Parathyroid adenoma (tissue), 2 donors: ENCODE measurements at regions not wholly inside any gene's neighbourhood (a gene's known extent, or its start where the extent isn't known, plus 50 kb on each side); places are given as distances from the start of the nearest gene placed in this dataset.

Source experiments
- H2AFZ ChIP-seq: fragments of 300-600 bp; sonication (generic); one replicate; pipeline ENCODE4 v1.7.0; 2017; ENCODE audit warnings: antibody characterized with exemption, mild to moderate bottlenecking
- H3K27ac ChIP-seq: fragments of 300-600 bp; sonication (generic); one replicate; pipeline ENCODE4 v1.7.0; 2017
- H3K27me3 ChIP-seq: fragments of 300-600 bp; sonication (generic); one replicate; pipeline ENCODE4 v1.7.0; 2017; ENCODE audit warnings: low read length; ENCODE audit not compliant: control insufficient read depth, insufficient read depth
- H3K36me3 ChIP-seq: fragments of 300-600 bp; sonication (generic); one replicate; pipeline ENCODE4 v1.7.0; 2017; ENCODE audit warnings: low read length; ENCODE audit not compliant: control insufficient read depth, insufficient read depth
- H3K4me1 ChIP-seq: fragments of 300-600 bp; sonication (generic); one replicate; pipeline ENCODE4 v1.7.0; 2017; ENCODE audit warnings: control low read depth
- H3K4me2 ChIP-seq: fragments of 300-600 bp; sonication (generic); one replicate; pipeline ENCODE4 v1.7.0; 2017; ENCODE audit warnings: low read length
- H3K4me3 ChIP-seq: fragments of 300-600 bp; sonication (generic); one replicate; pipeline ENCODE4 v1.7.0; 2017; ENCODE audit warnings: low read depth, low read length
- H3K79me2 ChIP-seq: fragments of 300-600 bp; sonication (generic); one replicate; pipeline ENCODE4 v1.7.0; 2017; ENCODE audit warnings: control low read depth
- H3K9ac ChIP-seq: fragments of 300-600 bp; sonication (generic); one replicate; pipeline ENCODE4 v1.7.0; 2017; ENCODE audit warnings: mild to moderate bottlenecking
- H3K9me3 ChIP-seq: fragments of 300-600 bp; sonication (generic); one replicate; pipeline ENCODE4 v1.7.0; 2017; ENCODE audit warnings: low read length; ENCODE audit not compliant: control insufficient read depth
- TF ChIP-seq, protein P1 (sequence below): fragments of 300-600 bp; sonication (generic); IDR thresholded peaks from one replicate; pipeline ENCODE4 v1.7.0; 2017; ENCODE audit warnings: antibody characterized with exemption, mild to moderate bottlenecking
- donor health status: primary hyperparathyroidism.

DNA sequence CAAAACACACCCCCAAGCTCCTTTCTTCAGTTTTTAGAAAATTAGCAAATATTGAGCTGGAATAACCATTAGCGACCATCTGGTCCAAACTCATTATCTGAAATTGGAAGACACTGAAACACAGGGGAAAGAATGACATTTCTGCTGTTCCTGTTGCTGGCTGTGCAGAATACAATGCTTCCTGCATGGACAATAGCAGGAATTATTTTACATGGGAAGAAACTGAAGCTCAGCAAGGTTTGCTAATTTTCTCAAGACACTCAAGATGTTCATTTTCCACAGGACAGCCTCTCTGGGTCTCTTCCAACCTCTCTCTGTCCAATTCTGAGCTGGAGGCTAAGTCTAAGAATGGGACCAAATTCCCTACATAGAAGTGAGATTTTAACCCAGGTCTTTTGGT, 81.9 kb upstream of the TNS3 start:
- TF ChIP-seq, protein P1, sequence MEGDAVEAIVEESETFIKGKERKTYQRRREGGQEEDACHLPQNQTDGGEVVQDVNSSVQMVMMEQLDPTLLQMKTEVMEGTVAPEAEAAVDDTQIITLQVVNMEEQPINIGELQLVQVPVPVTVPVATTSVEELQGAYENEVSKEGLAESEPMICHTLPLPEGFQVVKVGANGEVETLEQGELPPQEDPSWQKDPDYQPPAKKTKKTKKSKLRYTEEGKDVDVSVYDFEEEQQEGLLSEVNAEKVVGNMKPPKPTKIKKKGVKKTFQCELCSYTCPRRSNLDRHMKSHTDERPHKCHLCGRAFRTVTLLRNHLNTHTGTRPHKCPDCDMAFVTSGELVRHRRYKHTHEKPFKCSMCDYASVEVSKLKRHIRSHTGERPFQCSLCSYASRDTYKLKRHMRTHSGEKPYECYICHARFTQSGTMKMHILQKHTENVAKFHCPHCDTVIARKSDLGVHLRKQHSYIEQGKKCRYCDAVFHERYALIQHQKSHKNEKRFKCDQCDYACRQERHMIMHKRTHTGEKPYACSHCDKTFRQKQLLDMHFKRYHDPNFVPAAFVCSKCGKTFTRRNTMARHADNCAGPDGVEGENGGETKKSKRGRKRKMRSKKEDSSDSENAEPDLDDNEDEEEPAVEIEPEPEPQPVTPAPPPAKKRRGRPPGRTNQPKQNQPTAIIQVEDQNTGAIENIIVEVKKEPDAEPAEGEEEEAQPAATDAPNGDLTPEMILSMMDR = no peak

GRCh38 chr7:47663213-47663612, 81.3 kb upstream of the TNS3 start:
- Histone ChIP-seq H3K4me2 (no peak overlapping the region), H3K27me3 (no peaks in the 10 kb centered on the region), H3K36me3 (no peaks in the 10 kb centered on the region), H3K4me3 (no peak overlapping the region), H3K9me3 (no peaks in the 10 kb centered on the region), H3K4me1 (no peaks in the 10 kb centered on the region), H3K9ac (no peak overlapping the region), H2AFZ (no peak overlapping the region), H3K27ac (no peak overlapping the region), H3K79me2 (no peaks in the 10 kb centered on the region)
- TF ChIP-seq, protein P1 = no peak

More for the DNA sequence above, 81.9 kb upstream of the TNS3 start:
- Histone ChIP-seq H3K4me3 (no peak overlapping the region), H3K4me1 (no peaks in the 10 kb centered on the region), H3K9ac (no peak overlapping the region), H3K27ac (no peak overlapping the region), H3K27me3 (no peaks in the 10 kb centered on the region), H2AFZ (no peak overlapping the region), H3K79me2 (no peaks in the 10 kb centered on the region), H3K4me2 (no peak overlapping the region), H3K9me3 (no peaks in the 10 kb centered on the region), H3K36me3 (no peaks in the 10 kb centered on the region)

DNA sequence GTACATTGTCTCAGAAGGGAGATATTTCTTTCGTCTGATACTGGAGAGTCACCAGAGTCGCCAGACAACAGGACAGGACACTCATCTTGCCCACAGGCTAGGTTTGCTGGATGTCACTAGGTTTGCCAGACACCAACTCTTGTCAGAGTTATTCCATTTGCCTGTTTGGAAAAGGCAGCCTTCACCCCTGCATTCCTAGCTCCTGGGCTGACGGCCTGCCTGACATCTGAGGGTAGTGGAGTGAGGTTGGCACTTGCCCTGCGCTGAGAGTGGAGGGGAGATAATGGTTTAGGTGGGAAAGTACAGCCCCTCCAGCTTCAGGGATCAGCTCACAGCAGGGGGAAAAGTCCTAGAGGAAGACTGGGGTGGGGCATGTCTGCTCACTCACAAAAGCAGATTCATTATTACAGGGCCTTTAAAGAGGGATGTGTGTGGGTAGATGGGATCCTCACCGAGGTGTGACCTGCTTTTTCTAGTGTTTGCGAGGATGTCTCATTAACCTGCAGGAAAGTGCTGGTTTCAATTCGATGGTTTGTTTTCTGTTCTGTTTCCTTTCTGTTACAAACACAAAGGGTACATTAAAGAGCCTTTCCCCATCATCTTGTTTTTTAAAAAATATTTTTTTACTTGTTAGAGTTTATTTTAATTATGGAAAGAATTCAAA, 79.3 kb upstream of the TNS3 start:
- H3K9ac ChIP-seq = no peak overlapping the region
- no peak overlapping the region for H3K4me3 ChIP-seq
- no peak overlapping the region for H2AFZ ChIP-seq
- H3K27me3 ChIP-seq = no peaks in the 10 kb centered on the region
- H3K4me2 ChIP-seq = no peak overlapping the region
- no peaks in the 10 kb centered on the region for H3K9me3 ChIP-seq
- H3K27ac ChIP-seq = no peak overlapping the region
- TF ChIP-seq, protein P1 = no peak
- no peaks in the 10 kb centered on the region for H3K36me3 ChIP-seq
- H3K4me1 ChIP-seq = no peaks in the 10 kb centered on the region
- no peaks in the 10 kb centered on the region for H3K79me2 ChIP-seq

- Histone ChIP-seq H3K27me3 (no peaks in the 10 kb centered on the region), H3K27ac (no peak overlapping the region), H2AFZ (no peak overlapping the region), H3K79me2 (no peaks in the 10 kb centered on the region), H3K4me2 (no peak overlapping the region), H3K9ac (no peak overlapping the region), H3K4me3 (no peak overlapping the region), H3K4me1 (no peaks in the 10 kb centered on the region), H3K9me3 (no peaks in the 10 kb centered on the region), H3K36me3 (no peaks in the 10 kb centered on the region)
- TF ChIP-seq, protein P1 = no peak
Measured at GRCh38 chr7:47659664-47660462, 78.0 kb upstream of the TNS3 start.
